ENCODE measurements at regions not wholly inside any gene's neighbourhood (a gene's known extent, or its start where the extent isn't known, plus 50 kb on each side); places are given as distances from the start of the nearest gene placed in this dataset.

DNA sequence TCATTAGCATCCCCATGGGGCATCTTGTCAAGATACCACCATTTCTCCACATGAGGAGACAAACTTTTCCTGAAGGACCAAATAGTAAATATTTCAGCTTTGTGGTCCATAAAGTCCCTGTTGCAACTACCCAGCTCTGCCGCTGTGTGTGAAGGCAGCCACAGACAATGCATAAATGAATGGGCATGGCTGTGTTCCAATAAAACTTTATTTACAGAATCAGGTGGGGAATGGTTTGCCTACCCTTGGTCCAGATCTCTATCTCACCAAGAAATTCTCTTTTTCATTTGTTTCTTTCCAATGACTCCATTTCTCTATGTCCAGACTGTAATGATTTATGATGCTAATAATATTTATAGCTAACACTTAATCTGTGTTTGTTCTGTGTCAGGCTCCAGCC, 409.3 kb upstream of the TBX3 start:
- DNase-seq (ENCODE audit: low spot score), result no peak

DNA sequence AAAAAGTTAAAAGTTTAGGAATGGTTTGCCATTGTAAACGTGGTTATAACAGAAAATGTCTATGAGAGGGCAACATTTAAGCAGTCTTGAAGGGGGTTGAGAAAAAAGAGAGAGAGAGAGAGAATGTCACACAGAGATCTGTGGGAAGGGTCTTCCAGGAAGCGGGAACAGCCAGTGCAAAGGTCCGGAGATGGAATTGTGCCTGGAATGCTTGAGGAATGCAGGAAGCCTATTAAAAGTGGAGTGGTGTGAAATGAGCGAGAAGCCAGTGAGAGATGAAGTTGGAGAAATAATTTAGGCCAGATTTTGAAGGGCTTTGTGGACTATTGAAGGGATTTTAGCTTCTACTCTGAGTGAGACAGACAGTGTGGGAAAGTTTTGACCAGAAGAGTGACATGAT, 406.8 kb upstream of the TBX3 start:
- no peak for DNase-seq (ENCODE audit: low spot score)

GRCh38 chr12:115088995-115089841, 405.2 kb upstream of the TBX3 start:
- no peak for DNase-seq (ENCODE audit: low spot score)

DNA sequence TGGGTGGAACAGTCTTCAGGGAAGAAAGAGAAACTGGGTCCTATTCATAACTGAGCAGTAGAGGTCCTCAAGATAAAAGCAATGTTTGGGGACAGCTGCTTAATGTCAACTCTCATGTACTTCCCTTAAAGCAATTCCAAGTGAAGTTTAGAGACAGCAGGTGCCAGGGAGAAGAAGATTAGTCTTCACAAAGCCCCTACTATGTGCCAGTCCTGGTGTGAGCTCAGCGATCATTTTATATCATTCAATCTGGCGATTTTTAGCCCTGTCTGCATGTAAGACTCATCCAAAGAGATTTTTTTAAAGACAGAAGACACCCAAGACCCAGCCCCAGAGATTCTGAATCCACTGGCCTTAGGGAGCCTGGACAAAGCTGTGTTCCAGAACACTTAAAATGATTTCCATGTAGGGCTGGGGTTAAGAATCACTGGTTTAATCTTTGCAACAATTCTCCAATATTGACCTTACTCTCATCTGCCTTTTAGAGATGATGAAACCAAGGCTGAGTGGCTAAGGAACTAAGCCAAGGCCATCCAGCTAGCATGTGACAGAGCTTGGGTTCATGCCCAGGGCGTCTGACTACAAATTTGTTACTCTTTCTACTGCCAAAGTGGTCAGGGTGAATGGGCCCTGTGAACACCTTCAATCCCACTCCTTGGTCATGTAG, 404.5 kb upstream of the TBX3 start:
- DNase-seq (ENCODE audit: low spot score), result no peak

- DNase-seq (ENCODE audit: low spot score), result no peak
Observed at GRCh38 chr12:115085594-115085993, 401.6 kb upstream of the TBX3 start.

DNA sequence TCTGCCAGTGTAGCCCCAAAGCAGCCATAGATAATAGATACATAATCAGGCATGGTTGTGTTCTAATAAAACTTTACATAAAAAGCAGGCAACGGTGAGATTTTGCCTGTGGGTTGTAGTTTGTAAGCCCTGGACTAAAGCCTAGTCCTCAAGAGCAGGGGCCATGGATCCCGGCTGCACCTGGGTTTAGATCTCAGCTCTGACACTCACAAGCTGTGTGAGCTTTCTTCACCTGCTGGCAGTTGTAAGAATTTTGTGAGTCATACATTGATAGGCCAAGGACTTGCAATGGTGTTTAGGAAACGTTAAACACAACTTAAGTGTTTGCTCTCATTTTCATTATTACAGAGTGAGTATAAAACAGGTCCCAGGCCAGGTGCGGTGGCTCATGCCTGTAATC, 395.8 kb upstream of the TBX3 start:
- no peak for DNase-seq (ENCODE audit: low spot score)

DNA sequence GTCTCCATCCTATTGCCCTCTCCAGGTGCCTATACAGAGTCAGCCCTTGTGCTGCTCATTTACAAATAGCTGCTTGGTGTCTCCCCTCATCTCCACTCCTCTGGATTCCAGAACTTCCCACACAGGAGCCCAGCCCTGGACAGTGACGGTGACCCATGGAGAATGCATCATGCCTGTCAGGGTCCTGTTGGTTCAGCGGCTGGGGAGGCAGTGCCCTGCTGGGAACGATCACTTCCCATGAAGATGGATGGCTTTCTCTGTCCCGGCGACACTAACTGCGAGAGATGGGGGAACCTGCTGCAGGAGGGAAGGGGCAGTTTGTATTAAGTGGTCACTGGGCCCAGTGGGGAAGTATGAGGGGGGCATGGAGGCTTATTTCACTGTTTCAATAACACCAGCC, 395.0 kb upstream of the TBX3 start:
- DNase-seq (ENCODE audit: low spot score), result no peak

- DNase-seq (ENCODE audit: low spot score), result no peak
Observed at GRCh38 chr12:115078334-115078733, 394.4 kb upstream of the TBX3 start.

GRCh38 chr12:115075552-115076170, 391.7 kb upstream of the TBX3 start:
- peak; percentile 16 for DNase-seq (ENCODE audit: low spot score)

DNA sequence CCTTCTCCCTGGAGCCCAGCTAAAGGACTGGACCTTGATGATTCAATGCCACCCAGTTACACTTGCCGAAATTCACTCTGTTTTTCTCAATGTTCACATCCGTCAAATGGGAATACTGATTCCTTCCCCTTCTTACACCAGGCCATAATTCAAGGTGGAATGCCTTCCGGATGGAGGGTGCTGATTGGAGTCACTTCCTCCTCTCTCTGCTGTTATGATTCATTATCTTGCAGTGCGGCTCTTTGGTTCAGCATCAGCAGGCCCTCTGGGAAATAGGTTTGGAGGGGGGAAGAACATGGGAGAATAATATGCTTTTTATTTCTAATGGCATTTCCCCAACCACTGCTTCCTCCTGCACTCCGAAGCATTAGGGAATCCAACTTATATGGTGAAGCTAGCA, 390.6 kb upstream of the TBX3 start:
- no peak for DNase-seq (ENCODE audit: low spot score)

GRCh38 chr12:115072712-115073111, 388.7 kb upstream of the TBX3 start:
- DNase-seq (ENCODE audit: low spot score), result peak; percentile 57

DNA sequence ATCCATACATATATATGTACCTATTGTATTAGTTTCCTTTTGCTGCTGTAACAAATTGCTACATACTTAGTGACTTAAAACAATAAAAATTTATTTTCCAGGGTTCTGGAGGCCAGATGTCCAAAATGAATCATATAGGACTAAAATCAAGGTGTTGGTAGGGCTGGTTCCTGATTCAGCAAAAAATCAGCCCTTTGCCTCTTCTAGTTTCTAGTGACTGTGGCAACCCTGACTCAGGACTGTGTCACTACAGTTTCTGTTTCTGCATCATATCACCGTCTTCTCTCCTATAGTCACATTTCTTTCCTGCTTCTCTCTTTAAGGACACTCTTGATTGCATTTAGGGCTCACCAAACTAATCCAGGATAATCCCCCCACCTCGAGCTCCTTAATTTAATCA, 386.3 kb upstream of the TBX3 start:
- no peak for DNase-seq (ENCODE audit: low spot score)

DNA sequence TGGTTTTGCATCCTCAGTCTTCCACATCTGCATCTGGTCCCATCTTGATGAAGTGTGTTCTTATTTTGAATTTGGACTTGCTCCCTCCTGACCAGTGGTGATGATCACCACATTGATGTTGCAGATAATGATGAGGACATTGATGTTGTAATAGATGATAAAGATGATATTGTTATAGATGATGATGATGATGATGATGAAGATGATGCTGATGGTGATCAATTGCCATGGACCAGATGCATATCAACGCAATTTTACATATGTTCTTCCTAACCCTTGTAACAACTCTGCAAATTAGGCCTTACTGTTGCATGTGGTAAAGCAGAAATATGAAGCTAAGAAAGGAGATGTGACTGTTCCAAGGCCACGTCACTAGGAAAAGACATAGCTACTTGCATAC, 380.3 kb upstream of the TBX3 start:
- no peak for DNase-seq (ENCODE audit: low spot score)

DNA sequence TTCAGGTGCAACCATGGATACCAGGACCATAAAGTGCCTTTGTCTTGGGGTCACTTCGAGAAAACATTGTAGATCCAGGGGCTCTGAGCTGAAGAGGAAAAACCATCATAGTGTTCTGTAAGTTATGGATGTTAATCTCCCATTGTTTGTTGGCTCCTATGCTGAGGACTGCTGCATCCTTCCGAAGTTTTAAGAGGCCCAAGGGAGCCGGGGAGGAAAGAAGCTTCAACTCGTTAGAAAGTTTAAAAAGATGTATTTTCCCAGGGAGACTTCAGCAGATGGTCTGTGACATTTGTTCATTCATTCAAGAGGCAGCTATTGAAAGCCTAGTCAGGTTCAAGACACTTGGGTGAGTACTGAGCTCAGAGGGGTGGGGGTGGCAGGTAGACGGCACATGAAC, 378.8 kb upstream of the TBX3 start:
- DNase-seq (ENCODE audit: low spot score), result no peak

GRCh38 chr12:115060477-115061168, 376.6 kb upstream of the TBX3 start:
- no peak for DNase-seq (ENCODE audit: low spot score)

- DNase-seq (ENCODE audit: low spot score), result no peak
Observed at GRCh38 chr12:115057445-115057844, 373.5 kb upstream of the TBX3 start.

DNA sequence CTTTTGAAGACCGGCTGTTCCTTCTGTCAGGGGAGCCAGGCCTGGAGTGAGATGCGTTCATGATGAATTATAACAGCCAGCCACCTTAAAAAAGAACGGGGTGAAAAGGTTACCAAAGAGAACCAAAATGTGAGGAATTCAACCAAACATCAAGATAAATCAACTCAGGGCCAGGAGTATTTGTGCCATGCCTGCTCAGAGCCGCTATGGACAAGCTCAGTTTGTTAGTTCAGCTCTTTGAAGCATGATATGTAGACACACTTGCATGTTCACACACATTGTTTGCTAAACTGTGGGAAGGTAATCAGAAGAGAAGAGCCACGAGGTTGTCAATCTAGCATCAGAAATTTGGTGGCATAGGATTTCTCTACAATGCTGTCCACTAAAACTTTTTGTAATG, 367.4 kb upstream of the TBX3 start:
- DNase-seq (ENCODE audit: low spot score), result peak; percentile 13

- DNase-seq (ENCODE audit: low spot score), result no peak
Observed at GRCh38 chr12:115049614-115050013, 365.6 kb upstream of the TBX3 start.

DNA sequence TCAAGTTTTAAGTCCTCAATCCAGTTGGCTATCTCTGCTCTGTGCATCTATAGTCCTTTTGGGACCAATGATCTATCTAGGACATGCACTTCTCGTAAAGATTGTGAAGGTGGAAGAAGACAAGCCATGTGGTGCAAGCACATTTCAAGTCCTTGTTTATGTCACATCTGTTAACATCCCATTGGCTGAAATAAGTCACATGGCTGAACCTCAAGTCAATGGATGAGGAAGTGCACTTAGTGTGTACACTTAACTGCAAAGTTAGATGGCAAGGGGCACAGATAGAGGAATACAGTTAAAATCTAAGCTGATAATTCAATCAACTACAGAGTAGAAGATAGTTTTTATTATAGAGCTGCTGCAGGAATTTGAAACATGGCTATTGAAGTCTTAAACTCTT, 362.8 kb upstream of the TBX3 start:
- DNase-seq (ENCODE audit: low spot score), result peak; percentile 12

DNA sequence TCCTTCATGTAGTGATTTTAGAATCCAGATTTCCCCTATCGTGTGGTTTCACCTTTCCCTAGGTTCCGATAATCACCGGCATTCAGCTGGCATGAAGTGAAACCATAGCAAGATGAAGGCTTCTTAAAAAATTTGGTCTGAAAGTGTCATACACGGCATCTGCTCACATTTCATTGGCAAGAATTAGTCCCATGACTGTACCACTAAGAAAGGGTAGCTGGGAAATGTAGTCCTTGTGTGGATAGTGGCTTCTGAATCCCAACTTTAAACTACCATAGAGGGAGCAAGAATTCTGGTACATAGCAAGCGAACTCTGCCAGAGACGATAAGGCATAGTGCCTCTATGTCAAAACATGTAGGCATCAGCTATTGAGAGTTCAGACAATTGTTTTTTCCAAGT, 360.1 kb upstream of the TBX3 start:
- peak; percentile 10 for DNase-seq (ENCODE audit: low spot score)

- no peak for DNase-seq (ENCODE audit: low spot score)
Observed at GRCh38 chr12:115043079-115043478, 359.1 kb upstream of the TBX3 start.

GRCh38 chr12:115042341-115042740, 358.4 kb upstream of the TBX3 start:
- no peak for DNase-seq (ENCODE audit: low spot score)
